T-helper 2 cell treated with Interferon-gamma antibody and Interleukin-4, amounts not matched to agents 100 ng/mL and 5 ng/mL, for 36 hours (primary cell): ENCODE measurements at regions not wholly inside any gene's neighbourhood (a gene's known extent, or its start where the extent isn't known, plus 50 kb on each side); places are given as distances from the start of the nearest gene placed in this dataset.

ENCODE experiments used
- intact Hi-C: fragments of 100-400 bp; cut with micrococcal nuclease; formaldehyde crosslinking; loops from one replicate; pipeline ENCODE4 v1.15.1; 2023

DNA sequence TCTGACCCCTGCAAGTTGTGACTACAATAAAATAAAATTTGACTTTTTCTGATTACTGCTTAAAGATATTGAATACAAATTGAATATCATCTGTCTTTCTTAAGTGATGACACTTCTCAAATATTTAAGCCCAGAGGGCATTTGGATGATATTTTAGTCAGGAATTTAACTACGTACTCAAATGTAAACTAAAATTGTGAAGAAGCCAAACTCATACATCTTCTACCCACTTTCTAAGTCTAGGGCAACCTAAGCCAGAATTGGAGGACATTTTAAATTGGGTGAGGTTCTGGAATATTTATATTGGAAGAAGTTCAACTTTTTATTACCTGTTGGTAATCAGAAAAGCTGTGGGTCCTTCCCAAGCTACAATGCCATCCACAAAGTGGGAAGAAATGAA is 149.1 kb upstream of the WDR11 start:
- intact Hi-C loops, result no loop called here

DNA sequence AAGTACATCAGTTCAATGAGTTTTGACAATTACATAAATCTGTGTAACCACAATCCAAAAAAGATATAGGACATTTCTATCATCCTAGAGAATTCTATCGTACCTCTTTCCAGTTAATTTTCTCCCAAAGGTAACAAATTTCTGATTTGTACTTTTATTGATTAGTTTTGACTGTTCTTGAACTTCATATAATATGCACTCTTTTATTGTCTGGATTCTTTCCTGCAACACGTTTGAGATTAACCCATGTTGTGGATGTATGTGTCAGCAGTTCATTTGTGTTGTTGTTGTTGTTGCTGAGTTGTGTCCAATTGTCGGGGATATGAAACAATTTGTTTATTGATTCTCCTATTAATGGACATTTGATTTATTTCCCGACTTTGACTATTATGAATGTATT is 145.9 kb upstream of the WDR11 start:
- intact Hi-C loops, result no loop called here

GRCh38 chr10:120710076-120710475 is 141.1 kb upstream of the WDR11 start:
- intact Hi-C loops, result no loop called here

- intact Hi-C loops, result no loop called here
Observed at GRCh38 chr10:120711860-120712259, 139.3 kb upstream of the WDR11 start.

DNA sequence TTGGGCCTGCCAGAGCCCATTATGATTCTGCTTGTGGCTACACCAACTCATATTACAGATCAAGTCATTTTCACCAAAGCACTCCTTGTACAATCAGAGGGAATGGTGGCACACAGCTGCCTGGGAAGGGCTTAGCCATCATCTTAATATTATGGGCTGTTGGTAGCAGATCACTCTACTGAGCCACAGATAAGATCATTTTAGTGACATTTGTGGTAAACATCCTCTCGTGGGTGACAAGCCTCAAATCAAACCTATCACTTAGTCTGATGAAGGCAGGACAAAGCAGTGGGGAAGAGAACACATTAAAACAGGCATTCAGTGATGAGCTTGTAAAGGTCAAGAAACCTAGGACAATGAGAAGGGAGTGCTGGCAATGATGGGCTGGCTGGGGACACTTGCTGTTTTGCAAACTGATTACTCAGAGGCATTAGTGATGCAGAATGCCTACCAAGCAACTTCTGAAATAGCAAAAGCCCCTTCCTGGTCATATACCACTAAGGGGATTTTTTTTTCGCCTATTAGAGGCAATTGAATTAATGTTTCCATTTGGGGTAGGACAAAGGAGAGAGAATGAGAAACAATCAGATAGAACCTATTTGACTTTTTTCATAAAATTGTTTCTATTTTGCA is 137.5 kb upstream of the WDR11 start:
- intact Hi-C loops, result no loop called here

DNA sequence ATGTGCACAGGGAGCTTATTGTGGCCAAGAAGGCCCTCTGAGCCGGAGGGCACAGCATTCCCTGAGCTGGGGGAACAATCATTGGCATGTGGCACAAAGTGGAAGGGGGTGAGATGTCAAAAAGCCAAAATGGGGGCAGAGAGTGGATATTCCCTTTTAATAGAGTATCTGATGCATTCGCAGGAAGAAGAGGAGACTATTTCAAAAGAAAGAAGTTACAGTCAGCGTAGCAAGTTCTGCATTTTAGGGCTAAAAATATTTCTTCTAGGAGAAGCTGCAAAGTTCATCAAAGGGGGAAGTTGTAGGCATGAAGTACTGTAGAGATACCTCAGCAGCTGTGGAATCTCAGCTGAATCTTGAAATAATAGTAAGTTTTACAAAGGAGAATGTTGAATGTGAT is 136.0 kb upstream of the WDR11 start:
- intact Hi-C loops, result no loop called here

DNA sequence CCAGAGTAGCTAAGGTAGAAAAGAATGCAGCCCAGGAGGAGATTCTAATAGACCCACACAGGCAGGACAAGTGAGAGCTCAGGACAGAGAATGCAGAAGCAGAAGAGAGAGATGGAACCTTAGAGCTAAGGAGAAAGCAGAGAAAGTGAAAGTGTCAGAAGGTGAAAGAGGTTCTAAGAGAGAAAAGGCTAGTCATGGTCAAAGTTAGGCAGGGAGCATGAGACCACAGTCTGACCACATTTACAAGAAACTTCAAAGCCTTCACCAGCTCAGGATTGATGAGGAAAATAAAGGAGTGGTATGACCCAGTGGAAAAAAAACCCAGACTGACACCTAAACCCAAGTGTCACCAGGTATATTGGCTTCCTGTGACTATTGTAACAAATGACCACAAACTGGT is 131.8 kb upstream of the WDR11 start:
- intact Hi-C loops, result no loop called here

GRCh38 chr10:120727001-120727400 is 124.2 kb upstream of the WDR11 start:
- intact Hi-C loops, result no loop called here

GRCh38 chr10:120729547-120729946 is 121.6 kb upstream of the WDR11 start:
- intact Hi-C loops, result no loop called here

DNA sequence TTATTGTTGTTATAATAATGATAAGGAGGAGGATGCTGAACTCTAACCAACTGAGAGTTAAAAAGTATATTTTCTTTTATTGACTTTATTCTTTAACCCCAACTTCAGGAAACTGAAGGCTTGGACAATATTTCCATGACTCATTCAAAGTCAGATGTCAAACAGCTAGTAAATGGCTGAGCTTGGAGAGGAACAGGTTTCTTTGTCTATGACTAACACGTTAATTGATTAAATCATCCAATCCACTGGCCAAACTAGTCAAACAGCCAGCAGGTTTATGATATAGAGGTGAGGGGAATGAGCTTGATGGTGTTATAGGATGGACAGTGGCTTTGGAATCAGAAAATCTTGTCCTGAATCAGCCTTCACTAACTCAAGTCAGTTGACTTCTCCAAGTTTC is 119.1 kb upstream of the WDR11 start:
- intact Hi-C loops, result no loop called here

DNA sequence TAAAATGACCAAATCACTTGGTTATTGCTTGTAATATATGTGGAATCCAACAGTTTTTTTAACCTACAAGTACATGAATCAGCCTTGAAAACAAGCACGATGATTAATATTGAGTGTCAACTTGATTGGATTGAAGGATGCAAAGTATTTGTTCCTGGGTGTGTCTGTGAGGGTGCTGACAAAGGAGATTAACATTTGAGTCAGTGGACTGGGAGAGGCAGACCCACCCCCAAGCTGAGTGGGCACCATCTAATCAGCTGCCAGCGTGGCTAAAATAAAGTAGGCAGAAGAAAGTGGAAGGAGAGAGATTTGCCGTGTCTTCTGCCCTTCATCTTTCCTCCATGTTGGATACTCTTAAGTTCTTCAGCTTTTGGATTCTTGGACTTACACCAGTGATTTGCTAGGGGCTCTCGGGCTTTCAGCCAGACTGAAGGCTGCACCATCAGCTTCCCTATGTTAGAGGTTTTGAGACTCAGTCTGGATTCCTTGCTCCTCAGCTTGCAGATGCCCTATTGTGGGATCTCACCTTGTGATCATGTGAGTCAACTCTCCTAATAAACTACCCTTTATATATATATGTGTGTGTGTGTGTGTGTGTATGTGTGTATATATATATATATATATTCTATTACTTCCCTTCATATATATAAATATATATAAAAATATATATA is 118.4 kb upstream of the WDR11 start:
- intact Hi-C loops, result no loop called here

- intact Hi-C loops, result loop anchor here (2.0 kb wide), 1 partner anchor 312 kb away; no protein-coding TSS in a partner anchor
Observed at GRCh38 chr10:120734483-120735078, 116.6 kb upstream of the WDR11 start.

DNA sequence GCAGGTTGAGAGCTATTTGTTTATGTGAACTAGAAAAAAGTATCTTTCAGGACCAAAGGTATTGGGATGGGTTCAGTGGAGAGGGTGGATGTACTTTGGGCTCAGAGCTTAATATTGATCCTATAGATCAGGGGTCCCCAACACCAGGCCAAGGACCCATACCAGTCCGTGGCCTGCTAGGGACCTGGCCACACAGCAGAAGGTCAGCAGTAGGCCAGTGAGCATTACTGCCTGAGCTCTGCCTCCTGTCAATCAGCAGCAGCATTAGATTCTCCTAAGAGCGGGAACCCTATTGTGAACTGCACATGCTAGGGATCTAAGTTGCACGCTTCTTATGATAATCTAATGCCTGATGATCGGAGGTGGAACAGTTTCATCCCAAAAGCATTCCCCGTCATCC is 115.8 kb upstream of the WDR11 start:
- intact Hi-C loops, result loop anchor here (2.0 kb wide), 1 partner anchor 313 kb away; no protein-coding TSS in a partner anchor

DNA sequence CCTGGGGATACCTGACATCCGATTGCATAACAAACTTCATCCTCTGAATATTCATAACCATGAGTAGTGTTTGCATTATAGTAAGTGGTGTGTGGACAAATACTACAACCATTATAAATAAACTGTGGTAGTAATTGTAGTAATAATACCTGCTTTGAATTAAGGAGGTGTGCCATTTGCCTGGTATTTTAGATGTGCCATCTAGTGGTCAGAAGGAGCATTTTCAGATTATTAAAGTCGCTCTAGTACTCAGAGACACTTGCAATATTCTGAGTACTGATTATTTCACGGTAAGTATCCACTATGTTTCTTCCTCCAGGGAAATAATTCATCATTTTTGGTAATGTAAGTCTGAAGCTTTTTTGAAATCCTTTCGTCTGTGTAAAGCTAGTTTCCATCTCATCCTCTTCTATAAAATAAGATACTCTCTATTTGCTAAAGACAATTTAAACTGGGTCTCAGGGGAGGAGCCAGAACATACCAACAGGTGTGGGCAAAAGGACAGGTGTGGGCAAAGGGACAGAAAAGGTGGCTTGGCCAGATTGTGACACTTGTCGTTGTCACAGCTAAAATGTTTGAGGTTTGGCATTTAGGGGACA is 115.3 kb upstream of the WDR11 start:
- intact Hi-C loops, result loop anchor here (2.0 kb wide), 1 partner anchor 313 kb away; no protein-coding TSS in a partner anchor

- intact Hi-C loops, result no loop called here
Observed at GRCh38 chr10:120736377-120736776, 114.8 kb upstream of the WDR11 start.

DNA sequence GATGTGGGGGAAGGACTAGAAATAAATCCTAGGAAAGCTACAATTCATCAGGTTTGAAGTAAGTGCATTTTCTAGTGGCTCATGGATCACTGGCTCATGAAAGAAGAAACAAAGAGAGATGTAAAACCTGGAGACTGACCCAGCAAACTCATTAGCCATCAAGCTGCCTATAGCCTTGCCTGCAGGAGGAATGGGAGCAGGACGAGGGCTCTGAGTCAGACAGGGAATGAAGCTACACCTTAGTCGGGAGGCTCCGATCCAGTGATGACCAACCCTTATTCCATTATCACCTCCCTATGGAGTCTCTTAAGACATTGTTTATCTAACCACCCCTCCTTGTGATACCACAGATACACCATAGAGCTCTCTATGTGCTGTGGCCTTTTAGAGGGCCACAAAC is 112.5 kb upstream of the WDR11 start:
- intact Hi-C loops, result no loop called here

GRCh38 chr10:120741396-120741795 is 109.8 kb upstream of the WDR11 start:
- intact Hi-C loops, result no loop called here

DNA sequence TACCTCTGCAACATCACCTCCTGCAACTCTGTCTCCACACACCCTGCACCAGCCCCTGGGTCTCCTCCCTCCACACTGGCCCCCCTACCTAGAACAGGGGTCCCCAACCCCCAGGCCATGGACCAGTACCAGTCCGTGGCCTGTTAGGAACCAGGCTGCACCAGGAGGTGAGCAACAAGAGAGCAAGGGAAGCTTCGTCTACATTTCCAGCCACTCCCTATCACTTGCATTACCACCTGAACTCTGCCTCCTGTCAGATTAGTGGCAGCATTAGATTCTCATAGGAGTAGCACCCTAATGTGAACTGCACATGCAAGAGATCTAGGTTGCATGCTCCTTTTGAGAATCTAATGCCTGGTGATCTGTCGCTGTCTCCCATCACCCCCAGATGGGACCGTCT is 108.8 kb upstream of the WDR11 start:
- intact Hi-C loops, result no loop called here

GRCh38 chr10:120744040-120744439 is 107.1 kb upstream of the WDR11 start:
- intact Hi-C loops, result no loop called here

DNA sequence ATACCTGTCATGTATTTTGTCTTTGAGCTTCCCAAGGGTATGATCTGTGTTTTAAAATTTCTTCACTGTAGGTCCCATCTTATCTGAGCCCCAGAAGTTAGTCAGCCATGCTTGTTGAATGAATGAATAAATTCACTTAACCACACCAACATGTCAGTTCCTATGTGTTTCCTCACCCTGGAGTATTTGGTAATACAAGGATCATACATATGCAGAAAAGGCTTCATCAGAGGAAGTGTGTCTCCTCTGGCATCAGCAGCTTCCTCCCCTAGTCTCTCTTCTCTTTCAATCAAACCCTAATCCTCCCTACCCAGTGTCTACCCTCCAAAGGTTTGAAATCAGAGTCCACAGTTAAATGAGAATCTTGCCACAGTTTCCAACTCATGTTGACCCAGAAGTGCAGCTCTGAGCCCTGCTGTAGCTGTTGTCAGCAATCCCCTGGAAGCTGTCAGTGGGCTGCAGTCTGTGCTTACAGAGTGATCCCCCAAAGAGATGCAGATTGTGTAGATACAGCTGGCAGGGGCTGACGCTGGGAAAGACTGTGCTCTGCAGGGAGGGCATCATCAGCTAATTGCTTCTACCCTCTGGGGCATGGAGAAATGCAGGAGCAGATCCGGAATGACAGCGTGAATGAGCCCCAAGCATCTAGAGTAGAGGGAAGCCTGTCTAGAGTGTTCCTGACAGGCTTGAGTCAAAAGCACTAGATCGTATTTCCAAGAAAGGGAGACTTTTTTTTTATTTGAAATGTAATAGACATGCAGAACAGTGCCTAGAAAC is 105.0 kb upstream of the WDR11 start:
- intact Hi-C loops, result no loop called here

DNA sequence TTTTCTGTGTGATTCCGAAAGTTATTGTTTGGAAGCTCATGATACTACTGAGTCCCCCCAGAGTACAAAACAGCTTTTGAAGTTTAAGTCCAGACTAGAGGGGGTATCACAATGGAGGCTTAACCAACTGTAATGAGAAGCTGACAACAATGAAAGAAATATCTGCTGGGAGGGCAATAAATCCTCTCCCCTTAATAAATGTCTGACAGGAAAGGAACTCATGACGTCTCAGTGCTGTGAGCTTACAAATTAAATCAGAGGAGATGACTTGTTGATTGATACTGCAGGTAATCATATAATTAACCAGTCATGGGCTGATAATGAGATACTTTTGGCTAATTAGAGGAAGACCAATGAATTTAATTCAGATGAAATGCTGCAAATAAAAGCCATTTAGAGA is 102.6 kb upstream of the WDR11 start:
- intact Hi-C loops, result no loop called here

DNA sequence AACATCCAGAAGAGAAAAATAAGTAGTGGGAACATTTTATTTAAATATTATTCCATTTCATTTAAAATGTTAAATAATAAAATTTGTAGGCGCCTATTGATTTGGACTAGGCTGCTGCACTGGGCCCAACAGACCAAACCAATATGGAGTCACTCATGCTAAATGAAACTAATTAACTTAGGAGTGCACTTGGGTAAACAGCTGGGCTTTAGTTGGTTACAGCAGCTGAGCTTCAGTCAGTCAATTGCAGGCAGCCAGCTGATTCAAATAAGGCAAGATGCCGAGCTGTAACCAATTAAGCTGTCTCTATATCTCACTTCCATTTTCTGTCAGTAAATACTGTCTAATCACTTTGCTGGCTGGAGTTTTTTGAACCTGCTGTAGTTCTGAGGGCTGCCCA is 102.1 kb upstream of the WDR11 start:
- intact Hi-C loops, result no loop called here
